Right renal pelvis (tissue), 4 donors: ENCODE measurements at regions not wholly inside any gene's neighbourhood (a gene's known extent, or its start where the extent isn't known, plus 50 kb on each side); places are given as distances from the start of the nearest gene placed in this dataset.

ENCODE experiments used
- DNase-seq, 4 donors: peaks; one replicate each; pipeline ENCODE4 v3.0.0-alpha.2; 2013; ENCODE audit warnings: low read depth in 4 of 4, low spot score in 3 of 4, missing footprints in 1 of 4

- DNase-seq: no peak
Observed at GRCh38 chr3:25071846-25072245, 356.2 kb upstream of the RARB start.

- DNase-seq: no peak
Observed at GRCh38 chr3:25073423-25073822, 354.6 kb upstream of the RARB start.

- no peak for DNase-seq
Observed at GRCh38 chr3:25074149-25074548, 353.9 kb upstream of the RARB start.

GRCh38 chr3:25080461-25080860, 347.6 kb upstream of the RARB start:
- DNase-seq: no peak

- DNase-seq: no peak
Observed at GRCh38 chr3:25084016-25084415, 344.0 kb upstream of the RARB start.

- DNase-seq: no peak
Observed at GRCh38 chr3:25086721-25087120, 341.3 kb upstream of the RARB start.

- DNase-seq: no peak
Observed at GRCh38 chr3:25088284-25088683, 339.8 kb upstream of the RARB start.

GRCh38 chr3:25090698-25091453, 337.2 kb upstream of the RARB start:
- DNase-seq: no peak

- no peak for DNase-seq
Observed at GRCh38 chr3:25091934-25092333, 336.1 kb upstream of the RARB start.

GRCh38 chr3:25094932-25095685, 333.0 kb upstream of the RARB start:
- peak in 1 of 4 donors; percentile 22 for DNase-seq

GRCh38 chr3:25096536-25096935, 331.5 kb upstream of the RARB start:
- DNase-seq: no peak

GRCh38 chr3:25097023-25097422, 331.0 kb upstream of the RARB start:
- DNase-seq: no peak

- DNase-seq: no peak
Observed at GRCh38 chr3:25099666-25100065, 328.4 kb upstream of the RARB start.

- DNase-seq: no peak
Observed at GRCh38 chr3:25103391-25103790, 324.7 kb upstream of the RARB start.

- DNase-seq: no peak
Observed at GRCh38 chr3:25107918-25108617, 320.0 kb upstream of the RARB start.

- DNase-seq: no peak
Observed at GRCh38 chr3:25110642-25111041, 317.4 kb upstream of the RARB start.

GRCh38 chr3:25113891-25114290, 314.2 kb upstream of the RARB start:
- DNase-seq: no peak

GRCh38 chr3:25114532-25114931, 313.5 kb upstream of the RARB start:
- no peak for DNase-seq

- no peak for DNase-seq
Observed at GRCh38 chr3:25117005-25117593, 311.0 kb upstream of the RARB start.

GRCh38 chr3:25119682-25120081, 308.4 kb upstream of the RARB start:
- no peak for DNase-seq

- DNase-seq: no peak
Observed at GRCh38 chr3:25120665-25121064, 307.4 kb upstream of the RARB start.
